ENCODE measurements at regions not wholly inside any gene's neighbourhood (a gene's known extent, or its start where the extent isn't known, plus 50 kb on each side); places are given as distances from the start of the nearest gene placed in this dataset.
A peak's percentile ranks its signal among the peaks of the same experiment; 100 is the strongest.

GRCh38 chr20:50269091-50270033 lies 78.7 kb downstream of the CEBPB start:
- H3K27me3 ChIP-seq = no peaks in the 10 kb centered on the region
- H3K4me3 ChIP-seq = no peak overlapping the region
- no peaks in the 10 kb centered on the region for H3K36me3 ChIP-seq
- DNase-seq = no peak
- no peaks in the 10 kb centered on the region for H3K9me3 ChIP-seq

GRCh38 chr20:50270034-50270395 lies 79.4 kb downstream of the CEBPB start:
- no peaks in the 10 kb centered on the region for H3K9me3 ChIP-seq
- no peak for DNase-seq
- H3K36me3 ChIP-seq = no peaks in the 10 kb centered on the region
- no peak overlapping the region for H3K4me3 ChIP-seq
- no peaks in the 10 kb centered on the region for H3K27me3 ChIP-seq

DNA sequence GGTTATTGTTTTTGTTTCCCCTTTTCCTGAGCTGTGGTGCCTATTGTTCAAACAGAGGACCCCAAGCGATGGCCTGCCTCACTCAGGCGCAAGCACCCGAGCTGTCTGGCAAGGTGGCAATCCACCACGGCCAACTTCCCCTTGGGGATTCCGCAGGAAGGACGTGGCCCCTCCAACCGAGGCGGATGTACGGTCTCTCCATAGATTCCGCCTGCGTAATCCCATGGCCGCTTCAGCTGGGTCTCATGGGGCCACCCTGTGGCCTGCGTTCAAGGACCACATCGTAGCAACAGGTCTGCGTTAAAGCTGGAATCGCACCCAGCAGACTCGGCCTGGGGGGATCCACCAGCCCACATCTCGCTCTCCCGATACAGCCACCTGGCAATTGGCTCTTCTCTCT lies 79.9 kb downstream of the CEBPB start:
- Histone ChIP-seq H3K4me3 (no peak overlapping the region), H3K36me3 (no peaks in the 10 kb centered on the region), H3K27me3 (no peaks in the 10 kb centered on the region), H3K9me3 (no peaks in the 10 kb centered on the region)
- no peak for DNase-seq

GRCh38 chr20:50271176-50271575 lies 80.5 kb downstream of the CEBPB start:
- Histone ChIP-seq H3K27me3 (no peaks in the 10 kb centered on the region), H3K36me3 (no peaks in the 10 kb centered on the region), H3K4me3 (no peak overlapping the region), H3K9me3 (no peaks in the 10 kb centered on the region)
- no peak for DNase-seq

DNA sequence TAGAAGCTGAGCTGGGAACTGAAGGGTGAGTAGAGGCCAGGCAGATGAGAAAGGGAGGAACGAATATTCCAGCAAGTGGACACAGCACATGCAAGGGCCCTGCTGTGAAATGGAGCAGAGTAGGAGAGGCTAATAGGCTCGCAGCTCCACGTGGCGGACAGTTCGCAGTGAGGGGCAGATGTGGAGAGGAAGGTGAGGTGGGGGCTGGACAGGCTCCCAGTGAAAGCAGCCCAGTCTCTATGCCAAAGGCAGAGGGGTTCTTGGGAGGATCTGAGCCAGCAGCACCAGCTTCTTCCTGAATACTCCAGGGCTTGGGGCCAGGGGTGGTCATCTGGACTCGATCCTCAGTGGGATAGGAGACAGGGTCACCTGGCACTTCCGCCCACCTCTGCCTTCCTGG lies 81.0 kb downstream of the CEBPB start:
- Histone ChIP-seq H3K9me3 (no peaks in the 10 kb centered on the region), H3K27me3 (no peaks in the 10 kb centered on the region), H3K4me3 (no peak overlapping the region), H3K36me3 (no peaks in the 10 kb centered on the region)
- no peak for DNase-seq

DNA sequence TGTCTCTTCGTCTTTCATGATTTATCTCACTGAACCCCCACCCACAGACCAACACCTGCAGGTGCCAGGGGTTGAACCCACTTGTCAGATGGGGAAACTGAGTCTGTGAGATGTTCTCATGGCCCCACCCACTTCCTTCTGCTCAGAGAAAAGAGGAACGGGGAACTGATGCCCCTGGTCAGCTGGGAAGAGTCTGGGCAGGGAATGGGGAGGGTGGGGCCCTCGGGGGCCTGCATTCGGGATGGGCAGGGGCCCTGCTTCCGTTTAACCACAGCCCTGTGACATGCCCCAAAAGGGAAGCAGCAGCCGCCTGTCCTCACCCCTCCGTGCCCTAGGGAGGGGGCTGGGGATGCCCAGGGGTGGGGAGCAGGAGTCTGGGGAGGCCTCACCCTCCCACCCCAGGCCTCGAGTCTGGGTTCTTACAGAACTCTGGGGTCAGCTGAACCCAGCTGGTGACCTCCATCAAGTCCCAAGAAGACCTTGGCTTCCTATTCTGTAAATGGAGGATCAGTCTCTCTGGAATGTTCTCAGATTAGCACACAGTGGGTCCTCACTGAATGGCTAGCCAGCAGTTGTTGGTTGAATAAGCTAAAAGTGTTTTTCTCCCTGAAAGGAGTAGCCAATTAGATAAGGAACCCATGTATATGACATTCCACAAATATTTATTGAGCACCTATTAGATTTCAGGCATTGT lies 81.5 kb downstream of the CEBPB start:
- no peak for DNase-seq
- no peaks in the 10 kb centered on the region for H3K9me3 ChIP-seq
- H3K36me3 ChIP-seq = no peaks in the 10 kb centered on the region
- H3K4me3 ChIP-seq = no peak overlapping the region
- no peaks in the 10 kb centered on the region for H3K27me3 ChIP-seq

DNA sequence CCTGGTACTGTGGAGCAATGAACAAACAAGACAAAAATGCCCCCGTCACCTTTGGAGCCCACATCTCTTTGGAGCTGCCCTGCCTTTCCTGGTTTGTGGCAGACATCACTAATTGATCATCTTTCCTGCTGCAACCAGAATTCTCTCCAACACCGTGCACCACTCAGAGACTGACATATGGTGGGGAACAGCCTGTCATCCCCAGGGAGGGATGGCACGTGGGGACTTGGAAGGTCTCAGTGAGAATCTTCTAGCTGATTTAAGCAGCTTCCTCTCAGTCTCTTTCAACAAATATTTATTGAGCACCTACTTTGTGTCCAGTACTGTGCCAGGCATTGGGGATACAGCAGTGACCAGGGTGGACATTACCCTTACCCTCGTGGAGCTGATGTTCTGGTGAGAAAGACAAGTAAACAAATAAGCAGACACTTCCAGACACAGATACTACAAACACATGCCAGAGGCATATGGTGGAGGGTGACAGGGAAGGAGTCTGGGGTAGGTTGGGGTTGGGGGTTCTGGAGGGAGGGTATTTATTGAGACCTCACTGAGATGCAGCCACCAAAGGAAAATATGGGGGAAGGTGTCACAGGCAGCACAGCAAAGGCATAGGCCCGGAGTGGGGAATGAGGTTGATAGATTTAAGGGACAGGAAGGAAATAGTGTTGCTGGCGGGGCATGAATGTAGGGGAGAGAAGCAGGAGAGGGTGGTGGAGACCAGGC lies 82.3 kb downstream of the CEBPB start:
- Histone ChIP-seq H3K27me3 (no peaks in the 10 kb centered on the region), H3K36me3 (no peaks in the 10 kb centered on the region), H3K4me3 (no peak overlapping the region), H3K9me3 (no peaks in the 10 kb centered on the region)
- no peak for DNase-seq

DNA sequence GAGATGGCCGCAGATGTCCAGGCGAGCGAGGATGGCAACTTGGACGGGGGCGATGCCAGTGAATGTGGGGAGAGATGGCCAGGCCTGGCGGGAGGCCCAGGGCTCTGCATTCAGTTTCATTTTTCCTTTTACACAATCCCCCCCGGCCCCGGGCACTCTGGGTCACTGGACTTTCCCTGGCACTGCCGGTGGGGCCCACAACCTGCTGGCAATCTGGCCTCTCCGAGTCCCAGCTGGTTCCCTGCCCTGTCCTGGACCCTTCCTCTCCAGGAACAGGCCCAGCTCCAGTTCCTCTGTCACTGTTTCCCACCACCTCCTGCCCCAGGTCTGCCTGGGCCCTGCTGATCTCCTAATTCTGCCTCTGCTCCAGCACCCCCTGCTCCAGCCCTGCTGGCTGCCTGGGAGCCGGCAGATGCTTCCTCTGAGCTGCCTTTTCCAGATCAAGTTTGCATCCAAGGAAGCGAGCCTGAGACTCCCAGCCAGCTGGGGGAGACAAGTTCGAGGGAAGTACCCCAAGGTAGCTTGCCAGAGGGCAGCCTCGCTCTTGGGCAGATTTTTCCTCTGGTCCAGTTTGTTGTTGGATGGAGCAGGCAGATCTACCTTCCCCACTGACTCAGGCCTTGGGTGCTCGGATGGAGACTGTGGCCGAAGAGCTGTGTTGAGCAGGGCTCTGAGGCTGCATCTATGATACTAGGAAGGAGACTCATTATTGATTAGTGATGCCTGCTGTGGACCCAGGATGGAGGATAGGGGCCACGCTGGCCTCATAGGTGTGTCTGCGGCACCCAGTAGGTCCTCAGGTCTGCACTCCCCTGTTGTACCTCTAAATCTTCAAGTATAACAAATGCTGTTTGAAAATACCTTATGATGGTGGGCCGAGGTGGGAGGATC lies 83.2 kb downstream of the CEBPB start:
- Histone ChIP-seq H3K9me3 (no peaks in the 10 kb centered on the region), H3K4me3 (no peak overlapping the region), H3K36me3 (no peaks in the 10 kb centered on the region), H3K27me3 (no peaks in the 10 kb centered on the region)
- DNase-seq = peak; percentile 43

- no peaks in the 10 kb centered on the region for H3K27me3 ChIP-seq
- no peaks in the 10 kb centered on the region for H3K9me3 ChIP-seq
- no peak for DNase-seq
- no peaks in the 10 kb centered on the region for H3K36me3 ChIP-seq
- no peak overlapping the region for H3K4me3 ChIP-seq
Measured at GRCh38 chr20:50274570-50275430, 84.2 kb downstream of the CEBPB start.

DNA sequence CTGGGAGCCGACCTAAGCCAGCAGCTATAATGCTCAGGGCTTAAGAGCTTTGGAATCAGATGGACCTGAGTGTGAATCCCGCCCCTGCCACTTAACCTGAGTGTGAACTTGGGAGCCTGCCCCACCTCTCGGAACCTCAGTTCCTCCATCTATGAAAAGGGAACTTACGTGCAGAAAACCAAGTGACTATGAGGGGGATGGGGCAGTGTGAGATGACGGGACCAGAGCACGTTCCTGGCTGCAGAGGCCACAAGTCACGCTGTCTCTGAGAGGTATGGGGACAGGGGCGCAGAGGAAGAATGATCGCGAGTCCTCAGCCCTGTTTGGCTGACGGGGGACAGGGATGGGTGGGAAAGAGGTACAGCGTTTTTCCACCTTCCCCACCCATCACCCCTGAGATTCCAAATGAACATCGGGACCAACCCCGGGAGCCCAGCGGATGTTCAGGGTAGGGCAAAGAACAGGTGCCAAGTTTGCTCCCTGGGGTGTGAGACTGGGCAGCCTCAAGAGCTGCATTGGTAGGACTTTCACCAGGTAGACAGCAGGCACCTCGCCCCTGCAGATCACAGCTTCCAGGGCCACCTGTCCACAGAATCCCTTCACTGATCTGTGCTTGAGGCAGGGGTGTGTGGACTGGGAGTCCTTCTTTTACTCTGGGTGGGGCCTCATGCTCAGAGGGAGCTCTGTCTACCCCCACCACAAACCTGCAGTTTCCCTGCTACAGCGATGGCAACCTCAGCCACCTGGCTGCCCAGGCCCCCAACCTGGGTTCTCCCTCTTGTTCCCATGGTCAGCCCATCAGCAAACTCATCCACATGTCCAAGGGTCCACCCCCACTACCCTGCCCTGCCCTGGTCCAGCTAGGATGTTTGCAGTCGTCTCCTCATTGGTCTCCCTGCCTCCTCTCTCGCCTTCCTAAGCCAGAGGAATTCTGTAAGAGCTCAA lies 85.8 kb downstream of the CEBPB start:
- H3K9me3 ChIP-seq = no peaks in the 10 kb centered on the region
- DNase-seq = no peak
- no peaks in the 10 kb centered on the region for H3K36me3 ChIP-seq
- no peak overlapping the region for H3K4me3 ChIP-seq
- no peaks in the 10 kb centered on the region for H3K27me3 ChIP-seq

GRCh38 chr20:50277064-50277415 lies 86.4 kb downstream of the CEBPB start:
- H3K4me3 ChIP-seq = no peak overlapping the region
- no peaks in the 10 kb centered on the region for H3K36me3 ChIP-seq
- DNase-seq = no peak
- H3K9me3 ChIP-seq = no peaks in the 10 kb centered on the region
- H3K27me3 ChIP-seq = no peaks in the 10 kb centered on the region

- Histone ChIP-seq H3K9me3 (no peaks in the 10 kb centered on the region), H3K4me3 (no peak overlapping the region), H3K27me3 (no peaks in the 10 kb centered on the region), H3K36me3 (no peaks in the 10 kb centered on the region)
- DNase-seq = no peak
Measured at GRCh38 chr20:50277460-50278376, 87.1 kb downstream of the CEBPB start.

DNA sequence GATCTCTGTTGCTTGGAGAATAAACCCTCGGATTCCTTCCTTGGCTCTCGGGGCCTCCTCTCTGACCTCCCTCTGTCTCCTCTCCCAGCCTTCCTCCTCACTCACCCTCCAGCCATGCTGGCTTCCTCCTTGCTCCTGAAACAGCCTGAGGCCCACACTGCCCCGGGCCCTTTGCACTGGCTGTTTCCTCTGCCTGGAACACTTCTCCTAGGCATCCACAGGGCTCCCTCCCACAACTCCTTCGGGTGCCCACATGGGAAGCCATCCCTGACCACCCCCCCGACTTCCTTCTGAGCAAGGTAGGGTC lies 87.7 kb downstream of the CEBPB start:
- DNase-seq = no peak
- Histone ChIP-seq H3K36me3 (no peaks in the 10 kb centered on the region), H3K9me3 (no peaks in the 10 kb centered on the region)

More for the DNA sequence above, 87.7 kb downstream of the CEBPB start:
- Histone ChIP-seq H3K27me3 (no peaks in the 10 kb centered on the region), H3K4me3 (no peak overlapping the region)
